NB4 (cell line): ENCODE measurements at regions not wholly inside any gene's neighbourhood (a gene's known extent, or its start where the extent isn't known, plus 50 kb on each side); places are given as distances from the start of the nearest gene placed in this dataset.

Source experiments
- DNase-seq: peaks from one replicate; pipeline ENCODE4 v3.0.0; 2010; ENCODE audit warnings: low read depth
- H3K4me3 ChIP-seq: one replicate; pipeline ENCODE4 v1.5.1; 2011; ENCODE audit warnings: mild to moderate bottlenecking, low read depth, low read length, moderate library complexity
- MYC ChIP-seq: IDR thresholded peaks from 2 replicates; pipeline ENCODE4 v1.6.1; 2011; ENCODE audit warnings: low read depth, low read length
- POLR2A ChIP-seq: IDR thresholded peaks from 2 replicates; pipeline ENCODE4 v1.6.1; 2011; ENCODE audit warnings: mild to moderate bottlenecking; ENCODE audit not compliant: insufficient read length; ENCODE audit errors: extremely low read depth
- TF ChIP-seq, protein P1 (sequence below): IDR thresholded peaks from one replicate; pipeline ENCODE4 v1.5.1; 2012; ENCODE audit warnings: low read depth, low read length
- TF ChIP-seq, protein P2 (sequence below): IDR thresholded peaks from 2 replicates; pipeline ENCODE4 v1.6.1; 2011; ENCODE audit warnings: low read depth, low read length

DNA sequence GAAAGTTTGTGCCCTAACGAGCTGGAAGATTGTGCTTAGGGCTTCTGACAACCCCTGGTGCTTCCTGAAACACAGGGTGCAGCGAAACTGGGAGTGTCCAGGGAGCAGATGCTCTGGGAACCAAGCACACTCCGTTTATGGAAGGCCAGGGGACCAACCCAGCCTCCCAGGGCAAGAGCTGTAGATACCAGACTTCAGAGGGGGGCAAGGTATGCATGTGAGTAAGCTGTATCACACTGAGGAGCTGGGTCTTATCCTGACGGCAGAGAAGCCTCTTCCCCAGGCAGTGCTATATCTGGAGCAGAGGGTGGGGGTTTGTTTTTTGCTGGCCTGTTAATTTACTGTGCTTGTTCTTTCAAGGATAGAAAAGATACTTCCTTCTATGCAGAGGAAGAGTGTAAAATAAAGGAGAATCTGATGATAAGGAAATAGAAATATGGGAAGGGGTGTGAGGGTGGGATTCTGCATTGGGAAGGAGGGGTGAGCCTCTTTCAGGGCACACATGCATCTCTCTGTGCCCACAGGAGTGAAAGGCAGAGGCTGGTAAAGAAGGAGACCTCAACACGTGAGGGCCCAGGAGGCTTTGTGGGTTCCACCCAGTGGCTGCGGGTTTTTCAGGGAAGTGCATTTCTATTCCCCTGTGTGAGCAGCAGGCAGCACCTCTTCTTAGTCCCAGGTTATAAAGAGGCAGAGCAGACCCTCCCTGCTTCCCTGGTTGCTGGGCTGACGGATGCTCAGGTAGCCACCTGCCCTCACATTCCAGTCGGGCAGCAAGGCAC, 314.1 kb downstream of the TCERG1L start:
- DNase-seq = no peak
- TF ChIP-seq, protein P1, sequence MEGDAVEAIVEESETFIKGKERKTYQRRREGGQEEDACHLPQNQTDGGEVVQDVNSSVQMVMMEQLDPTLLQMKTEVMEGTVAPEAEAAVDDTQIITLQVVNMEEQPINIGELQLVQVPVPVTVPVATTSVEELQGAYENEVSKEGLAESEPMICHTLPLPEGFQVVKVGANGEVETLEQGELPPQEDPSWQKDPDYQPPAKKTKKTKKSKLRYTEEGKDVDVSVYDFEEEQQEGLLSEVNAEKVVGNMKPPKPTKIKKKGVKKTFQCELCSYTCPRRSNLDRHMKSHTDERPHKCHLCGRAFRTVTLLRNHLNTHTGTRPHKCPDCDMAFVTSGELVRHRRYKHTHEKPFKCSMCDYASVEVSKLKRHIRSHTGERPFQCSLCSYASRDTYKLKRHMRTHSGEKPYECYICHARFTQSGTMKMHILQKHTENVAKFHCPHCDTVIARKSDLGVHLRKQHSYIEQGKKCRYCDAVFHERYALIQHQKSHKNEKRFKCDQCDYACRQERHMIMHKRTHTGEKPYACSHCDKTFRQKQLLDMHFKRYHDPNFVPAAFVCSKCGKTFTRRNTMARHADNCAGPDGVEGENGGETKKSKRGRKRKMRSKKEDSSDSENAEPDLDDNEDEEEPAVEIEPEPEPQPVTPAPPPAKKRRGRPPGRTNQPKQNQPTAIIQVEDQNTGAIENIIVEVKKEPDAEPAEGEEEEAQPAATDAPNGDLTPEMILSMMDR = no peak
- TF ChIP-seq POLR2A (no peak), MYC (no peak)
- TF ChIP-seq, protein P2, sequence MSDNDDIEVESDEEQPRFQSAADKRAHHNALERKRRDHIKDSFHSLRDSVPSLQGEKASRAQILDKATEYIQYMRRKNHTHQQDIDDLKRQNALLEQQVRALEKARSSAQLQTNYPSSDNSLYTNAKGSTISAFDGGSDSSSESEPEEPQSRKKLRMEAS = no peak
- no peak overlapping the region for H3K4me3 ChIP-seq

GRCh38 chr10:130998046-130998435, 313.5 kb downstream of the TCERG1L start:
- H3K4me3 ChIP-seq = no peak overlapping the region
- no peak for TF ChIP-seq POLR2A
- TF ChIP-seq, protein P1 = no peak
- no peak for TF ChIP-seq MYC
- TF ChIP-seq, protein P2 = no peak
- no peak for DNase-seq

- DNase-seq = no peak
- no peak for TF ChIP-seq MYC
- TF ChIP-seq, protein P2 = no peak
- no peak for TF ChIP-seq POLR2A
- TF ChIP-seq, protein P1 = no peak
- no peak overlapping the region for H3K4me3 ChIP-seq
Measured at GRCh38 chr10:130998642-130999041, 312.9 kb downstream of the TCERG1L start.

- no peak for DNase-seq
- TF ChIP-seq, protein P2 = no peak
- TF ChIP-seq, protein P1 = no peak
- TF ChIP-seq MYC = no peak
- TF ChIP-seq POLR2A = no peak
- no peak overlapping the region for H3K4me3 ChIP-seq
Measured at GRCh38 chr10:130999376-131000202, 311.9 kb downstream of the TCERG1L start.

DNA sequence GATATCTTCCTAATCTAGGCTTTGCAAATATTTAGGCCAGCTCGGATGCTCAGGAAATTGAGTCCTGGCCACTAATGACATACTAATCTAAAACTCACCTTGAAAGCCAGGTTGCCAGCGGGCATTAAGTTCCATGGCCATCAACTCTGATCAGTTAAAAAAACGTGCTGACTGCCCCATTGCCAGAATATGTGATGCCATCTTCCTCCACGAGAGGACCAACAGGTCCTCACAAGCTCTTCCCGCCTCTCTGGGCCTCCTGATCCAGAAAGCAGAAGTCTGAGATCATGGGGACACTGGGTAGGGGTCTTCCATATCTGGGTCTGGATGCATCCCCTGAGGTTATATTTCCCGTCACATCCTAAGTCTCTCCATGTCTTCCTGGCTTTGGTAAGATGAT, 311.3 kb downstream of the TCERG1L start:
- DNase-seq = no peak
- TF ChIP-seq POLR2A = no peak
- TF ChIP-seq, protein P2 = no peak
- TF ChIP-seq MYC = no peak
- TF ChIP-seq, protein P1 = no peak
- no peak overlapping the region for H3K4me3 ChIP-seq
